HG02588 (cell line): ENCODE measurements at regions not wholly inside any gene's neighbourhood (a gene's known extent, or its start where the extent isn't known, plus 50 kb on each side); places are given as distances from the start of the nearest gene placed in this dataset.
"Not testable (repeated sequence)": the region's sequence is repeated elsewhere in the genome, so short reads cannot be mapped to it uniquely, and the experiment has no call there.

Experiments
- ATAC-seq: cut with Tn5 transposase; IDR thresholded peaks from one replicate; pipeline ENCODE4 v1.9.1; 2021; ENCODE audit warnings: mild to moderate bottlenecking, moderate library complexity; ENCODE audit not compliant: unreplicated experiment

DNA sequence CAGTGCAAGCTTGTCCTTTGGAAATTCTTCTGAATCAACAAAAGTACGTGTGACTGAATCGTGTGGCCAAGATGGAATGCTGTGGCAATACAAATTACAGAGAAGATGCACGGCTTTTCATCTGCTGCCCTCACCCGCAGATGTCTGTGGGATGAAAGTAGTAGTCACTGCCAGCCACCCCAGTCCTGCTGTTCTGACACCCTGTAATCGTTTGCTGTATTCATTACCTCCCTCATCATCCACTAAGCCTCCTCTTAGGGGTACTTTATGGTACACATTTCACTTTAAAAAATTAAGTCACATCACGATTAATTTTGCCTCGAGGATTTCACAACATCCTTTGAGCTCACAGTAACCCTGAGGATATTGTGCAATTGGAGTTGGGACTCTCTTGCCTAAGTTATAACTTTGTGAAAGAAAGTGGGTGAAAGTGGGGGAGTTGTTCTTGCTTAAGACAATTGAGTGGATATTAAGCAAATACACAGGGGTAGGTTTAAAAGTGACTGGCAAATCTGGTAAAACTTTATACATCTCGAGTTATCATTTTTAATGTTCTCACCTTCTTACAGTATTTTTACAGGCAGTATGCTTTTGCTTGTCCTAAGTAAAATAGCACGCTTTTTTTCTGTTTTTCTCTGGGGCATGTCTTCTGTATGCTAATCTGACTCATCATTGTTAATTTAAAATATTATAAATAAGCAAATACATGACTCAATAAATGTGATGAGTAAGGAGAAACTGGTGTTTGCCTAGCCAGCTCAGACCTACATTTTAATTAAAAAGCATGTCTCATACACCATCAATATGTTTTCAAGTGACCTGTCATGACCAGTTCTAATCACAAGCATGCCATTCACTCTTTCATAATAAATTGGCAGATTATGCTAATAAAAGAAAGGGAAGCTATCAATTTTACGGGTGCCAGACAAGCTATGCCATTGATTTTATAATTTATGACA is 680.9 kb downstream of the IRS1 start:
- ATAC-seq: no peak

DNA sequence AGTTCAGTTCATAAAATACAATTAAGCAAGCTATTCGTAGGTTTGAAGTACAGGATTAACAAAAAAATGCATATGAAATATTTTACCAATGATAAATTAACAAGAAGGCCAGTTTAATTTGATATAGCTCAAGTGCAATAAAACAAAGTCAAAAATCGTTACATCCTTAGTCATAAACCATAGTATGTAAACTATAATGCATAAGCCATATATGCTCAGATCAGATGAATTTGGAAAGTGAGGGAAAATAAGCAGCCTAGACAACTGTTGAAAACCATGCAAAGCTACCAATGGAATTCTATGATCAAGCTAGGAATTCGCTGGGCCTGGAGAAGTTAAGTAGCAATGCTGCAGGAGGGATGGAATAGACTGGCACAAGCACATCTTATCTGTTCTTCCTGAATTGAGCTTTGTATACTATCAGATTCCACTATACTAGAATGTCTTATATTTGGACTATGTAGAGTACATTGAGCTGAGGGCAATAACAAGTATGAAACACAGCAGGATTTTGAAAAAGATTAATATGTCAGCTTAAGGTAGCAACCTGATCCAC is 682.0 kb downstream of the IRS1 start:
- ATAC-seq: no peak

- no peak for ATAC-seq
Observed at GRCh38 chr2:226116346-226116745, 683.3 kb downstream of the IRS1 start.

DNA sequence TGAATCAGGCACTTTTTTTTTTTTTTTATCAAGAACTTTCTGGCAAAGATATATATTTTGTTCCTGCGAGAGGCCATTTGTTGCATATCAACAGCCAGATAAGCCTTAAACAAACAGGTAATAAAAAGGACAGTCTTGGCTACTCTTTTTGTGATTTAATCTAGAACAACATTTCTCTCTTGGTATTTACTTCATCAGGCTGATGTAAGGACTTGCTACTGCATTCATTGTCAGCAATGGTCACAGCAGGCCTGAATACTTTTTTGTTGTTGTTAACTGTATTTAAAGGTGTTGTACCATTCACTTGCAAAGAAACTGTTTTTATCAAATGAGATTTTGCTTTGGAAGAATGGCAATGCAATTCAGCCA is 683.8 kb downstream of the IRS1 start:
- no peak for ATAC-seq

- ATAC-seq: no peak
Observed at GRCh38 chr2:226115102-226115831, 684.4 kb downstream of the IRS1 start.

- ATAC-seq: no peak
Observed at GRCh38 chr2:226114436-226114835, 685.2 kb downstream of the IRS1 start.

DNA sequence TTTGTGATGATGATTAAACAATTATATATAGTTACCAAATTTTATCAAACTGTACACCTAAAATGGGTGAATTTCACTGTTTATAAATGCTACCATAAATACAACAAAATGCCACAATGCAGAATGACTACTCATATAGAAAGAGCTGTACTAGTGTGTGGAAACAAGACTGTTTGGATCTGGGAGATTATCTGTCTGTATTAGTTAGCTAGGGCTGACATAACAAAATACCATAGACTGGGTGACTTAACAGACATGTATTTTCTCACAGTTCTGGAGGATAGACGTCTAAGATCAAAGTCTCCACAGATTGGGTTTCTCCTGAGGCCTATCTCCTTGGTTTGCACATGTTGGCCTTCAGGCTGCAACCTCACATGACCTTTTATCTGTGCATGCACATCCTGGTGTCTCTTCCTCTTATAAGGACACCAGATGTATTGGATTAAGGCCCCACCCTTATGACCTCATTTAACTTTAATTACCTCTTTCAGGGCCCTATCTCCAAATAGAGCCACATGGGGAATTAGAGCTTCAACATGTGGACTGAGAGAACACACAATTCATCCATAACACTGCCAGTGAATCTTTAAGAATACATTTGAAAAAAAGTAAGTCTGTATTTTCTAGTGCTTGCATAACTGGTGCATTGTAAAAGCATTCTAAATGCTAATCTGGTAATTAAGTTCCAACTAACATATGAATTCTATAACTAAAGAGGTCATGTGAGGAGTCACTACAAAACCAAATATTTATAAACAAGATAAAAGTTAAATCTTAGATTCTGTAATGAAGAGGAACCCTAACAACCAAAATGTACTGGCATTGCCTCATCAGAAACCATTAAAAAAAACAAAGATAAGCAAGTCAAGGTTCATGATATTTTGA is 699.6 kb downstream of the NYAP2 start:
- ATAC-seq: no peak

- no peak for ATAC-seq
Observed at GRCh38 chr2:226095058-226095457, 695.5 kb downstream of the NYAP2 start.

- ATAC-seq: no peak
Observed at GRCh38 chr2:226093364-226093763, 693.9 kb downstream of the NYAP2 start.

DNA sequence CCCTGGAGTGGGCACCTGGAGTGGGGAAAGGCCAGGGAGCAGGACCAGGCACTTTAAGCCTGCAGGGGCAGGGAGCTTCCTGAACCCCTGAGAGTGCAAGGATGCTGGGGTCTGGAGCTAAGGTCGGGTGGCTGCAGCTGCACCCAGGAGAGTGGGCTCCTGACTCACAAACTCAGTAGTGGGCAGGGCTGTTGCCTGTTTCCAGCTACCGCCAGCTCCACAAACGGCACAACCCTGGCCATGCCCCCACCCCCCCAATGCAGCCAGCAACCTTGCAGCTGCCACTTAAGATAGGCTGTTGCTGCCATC is 688.8 kb downstream of the NYAP2 start:
- ATAC-seq: no peak

- ATAC-seq: no peak
Observed at GRCh38 chr2:226087505-226088365, 688.2 kb downstream of the NYAP2 start.

GRCh38 chr2:226087051-226087450 is 687.5 kb downstream of the NYAP2 start:
- ATAC-seq: no peak

DNA sequence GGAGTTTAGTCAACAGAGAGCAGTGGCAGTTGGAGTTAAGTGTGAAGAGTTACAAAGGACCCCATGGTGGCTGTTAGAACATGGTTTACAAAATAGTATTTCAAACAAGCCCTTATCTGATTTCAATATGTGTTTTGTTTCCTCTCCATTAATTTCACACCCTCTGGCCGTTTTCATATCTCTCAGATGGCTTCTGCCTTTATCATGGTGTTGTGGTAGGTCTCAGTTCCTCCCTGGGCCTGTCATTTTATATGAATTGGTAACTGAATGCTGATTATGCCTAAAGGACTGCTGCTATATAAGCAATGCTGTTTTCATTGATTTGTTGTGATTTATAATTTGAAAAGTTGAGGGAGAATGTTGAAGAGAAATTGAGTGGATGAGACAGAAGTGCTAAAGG is 686.7 kb downstream of the NYAP2 start:
- no peak for ATAC-seq

GRCh38 chr2:226085425-226085824 is 685.9 kb downstream of the NYAP2 start:
- not testable (repeated sequence) for ATAC-seq

DNA sequence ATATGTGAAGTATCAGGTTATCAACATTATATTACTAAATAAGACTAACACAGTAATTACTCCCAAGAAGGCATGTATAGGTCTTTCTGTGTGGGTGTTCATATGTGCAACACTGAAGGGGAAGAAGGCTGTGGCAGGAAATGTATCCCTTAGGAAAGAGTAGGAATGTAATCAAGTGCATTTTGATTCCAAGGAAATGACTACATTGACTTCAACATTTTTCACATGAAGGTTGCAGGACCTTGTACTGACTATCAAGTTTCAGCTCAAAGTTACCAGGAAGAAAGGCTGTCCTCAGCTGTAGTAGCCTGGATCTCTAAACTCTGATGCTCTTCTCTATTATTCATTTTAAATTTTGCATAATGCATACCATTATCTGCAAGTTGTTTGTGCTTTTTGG is 680.8 kb downstream of the NYAP2 start:
- ATAC-seq: no peak

GRCh38 chr2:226079671-226080181 is 680.2 kb downstream of the NYAP2 start:
- ATAC-seq: no peak

GRCh38 chr2:226079196-226079595 is 679.7 kb downstream of the NYAP2 start:
- ATAC-seq: no peak

DNA sequence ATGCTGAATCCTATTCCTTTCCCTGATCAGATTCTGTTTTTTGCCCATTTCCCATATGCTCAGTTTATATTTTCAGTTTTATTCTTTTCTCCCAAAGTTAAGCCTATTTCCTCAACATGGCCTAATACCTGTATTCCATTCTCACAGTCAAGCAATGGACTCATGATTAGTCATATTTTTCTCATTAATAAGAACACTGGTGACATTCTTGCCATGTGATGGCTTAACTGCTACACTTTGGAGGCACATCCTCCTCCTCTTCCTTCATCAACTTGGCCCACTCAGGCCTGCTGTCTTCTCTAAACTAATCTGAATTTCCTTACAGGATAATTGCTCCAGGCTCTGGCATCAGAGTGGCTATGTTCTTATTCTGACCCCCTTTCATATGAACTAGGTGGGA is 679.2 kb downstream of the NYAP2 start:
- no peak for ATAC-seq

DNA sequence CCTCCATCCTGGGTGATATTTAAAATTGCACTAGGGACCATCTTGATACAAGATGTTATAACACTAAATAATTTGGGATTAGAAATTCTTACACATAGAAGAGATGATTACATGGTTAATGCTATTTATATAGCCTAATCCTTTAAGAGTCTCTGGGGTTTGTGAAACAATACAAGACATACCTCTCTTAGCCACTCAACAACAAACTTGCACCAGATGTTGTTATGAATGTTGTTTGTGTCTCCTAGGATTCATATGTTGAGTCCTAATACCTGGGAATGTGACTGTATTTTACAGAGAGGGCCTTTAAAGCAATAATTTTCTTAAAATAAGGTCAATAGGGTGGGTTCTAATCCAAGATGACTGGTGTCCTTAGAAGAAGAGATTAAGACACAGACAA is 678.3 kb downstream of the NYAP2 start:
- ATAC-seq: no peak

DNA sequence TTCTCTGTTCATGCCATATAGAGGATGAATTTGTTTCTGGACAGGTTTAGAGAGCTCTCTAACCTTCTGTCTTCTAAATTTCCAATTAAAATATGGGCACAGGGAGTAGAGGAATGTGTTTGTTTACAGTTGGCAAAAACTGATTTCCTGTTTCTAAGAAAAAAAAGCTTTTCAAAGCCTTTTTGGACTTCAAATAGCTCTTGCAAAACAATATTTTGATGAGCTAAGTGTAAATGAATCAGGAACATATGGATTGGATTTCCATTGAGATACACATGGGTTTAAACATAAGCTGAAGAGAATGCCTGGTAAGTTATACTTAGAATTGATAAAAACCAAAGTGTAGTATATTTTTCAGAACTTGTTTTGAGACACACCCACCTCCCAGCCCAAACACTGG is 677.5 kb downstream of the NYAP2 start:
- no peak for ATAC-seq
